ENCODE measurements at regions not wholly inside any gene's neighbourhood (a gene's known extent, or its start where the extent isn't known, plus 50 kb on each side); places are given as distances from the start of the nearest gene placed in this dataset.

GRCh38 chr6:74654296-74654695, 551.6 kb downstream of the COL12A1 start:
- no peaks in the 10 kb centered on the region for H3K27me3 Mint-ChIP-seq (ENCODE audit: low read depth, unreplicated experiment)

GRCh38 chr6:74651948-74652842, 553.7 kb downstream of the COL12A1 start:
- no peak overlapping the region for H3K4me2 ChIP-seq (ENCODE audit: low read length)
- H3K4me3 Mint-ChIP-seq (ENCODE audit: unreplicated experiment), result no peak overlapping the region
- FAIRE-seq, result no peak

More at GRCh38 chr6:74654296-74654695, 551.6 kb downstream of the COL12A1 start:
- no peak for DNase-seq (ENCODE audit: low read depth)
- Histone ChIP-seq H2AFZ (ENCODE audit: low read depth, low read length) (no peak overlapping the region), H3K27ac (ENCODE audit: low read depth, low read length) (no peak overlapping the region), H3K9ac (ENCODE audit: low read length) (no peak overlapping the region), H3K4me3 (ENCODE audit: insufficient read depth, low read depth, low read length) (no peak overlapping the region), H4K20me1 (ENCODE audit: insufficient read depth, low read length) (no peaks in the 10 kb centered on the region), H3K36me3 (ENCODE audit: insufficient read depth, low read length) (no peaks in the 10 kb centered on the region), H3K9me3 (ENCODE audit: insufficient read depth, low read depth, low read length) (no peaks in the 10 kb centered on the region), H3K79me2 (ENCODE audit: insufficient read depth, low read length) (no peaks in the 10 kb centered on the region), H3K4me2 (ENCODE audit: low read length) (no peak overlapping the region), H3K27me3 (ENCODE audit: insufficient read depth, low read length) (no peaks in the 10 kb centered on the region), H3K4me1 (ENCODE audit: insufficient read depth, low read length) (no peaks in the 10 kb centered on the region)
- Mint-ChIP-seq H3K9me3 (ENCODE audit: unreplicated experiment) (peaks cover 3% of the 10 kb centered on the region), H3K4me1 (ENCODE audit: low read depth, unreplicated experiment) (peaks cover 3% of the 10 kb centered on the region), H3K27ac (ENCODE audit: unreplicated experiment) (no peak overlapping the region), H3K4me3 (ENCODE audit: unreplicated experiment) (no peak overlapping the region), H3K36me3 (ENCODE audit: low read depth, unreplicated experiment) (no peaks in the 10 kb centered on the region)
- TF ChIP-seq EZH2 (IDR thresholded peaks at IDR 0.05; ENCODE audit: insufficient read depth, low read length) (no peak), CTCF (IDR thresholded peaks at IDR 0.05; ENCODE audit: insufficient read depth, low read depth, low read length) (no peak)
- FAIRE-seq, result no peak

GRCh38 chr6:74650668-74651067, 555.2 kb downstream of the COL12A1 start:
- no peak overlapping the region for H3K27ac ChIP-seq (ENCODE audit: low read depth, low read length)
- no peaks in the 10 kb centered on the region for H3K9me3 ChIP-seq (ENCODE audit: insufficient read depth, low read depth, low read length)
- Mint-ChIP-seq H3K9me3 (ENCODE audit: unreplicated experiment) (peaks cover 2% of the 10 kb centered on the region), H3K36me3 (ENCODE audit: low read depth, unreplicated experiment) (no peaks in the 10 kb centered on the region), H3K27me3 (ENCODE audit: low read depth, unreplicated experiment) (no peaks in the 10 kb centered on the region), H3K4me1 (ENCODE audit: low read depth, unreplicated experiment) (no peaks in the 10 kb centered on the region), H3K4me3 (ENCODE audit: unreplicated experiment) (no peak overlapping the region), H3K27ac (ENCODE audit: unreplicated experiment) (no peak overlapping the region)
- H2AFZ ChIP-seq (ENCODE audit: low read depth, low read length), result no peak overlapping the region
- H4K20me1 ChIP-seq (ENCODE audit: insufficient read depth, low read length), result no peaks in the 10 kb centered on the region
- H3K4me2 ChIP-seq (ENCODE audit: low read length), result no peak overlapping the region
- H3K79me2 ChIP-seq (ENCODE audit: insufficient read depth, low read length), result no peaks in the 10 kb centered on the region
- no peaks in the 10 kb centered on the region for H3K4me1 ChIP-seq (ENCODE audit: insufficient read depth, low read length)
- FAIRE-seq (no peak), DNase-seq (ENCODE audit: low read depth) (no peak)
- H3K36me3 ChIP-seq (ENCODE audit: insufficient read depth, low read length), result no peaks in the 10 kb centered on the region
- no peak for TF ChIP-seq EZH2 (IDR thresholded peaks at IDR 0.05; ENCODE audit: insufficient read depth, low read length)
- TF ChIP-seq CTCF (IDR thresholded peaks at IDR 0.05; ENCODE audit: insufficient read depth, low read depth, low read length), result no peak
- H3K9ac ChIP-seq (ENCODE audit: low read length), result no peak overlapping the region
- no peak overlapping the region for H3K4me3 ChIP-seq (ENCODE audit: insufficient read depth, low read depth, low read length)
- no peaks in the 10 kb centered on the region for H3K27me3 ChIP-seq (ENCODE audit: insufficient read depth, low read length)

More at GRCh38 chr6:74651948-74652842, 553.7 kb downstream of the COL12A1 start:
- Histone ChIP-seq H3K4me3 (ENCODE audit: insufficient read depth, low read depth, low read length) (no peak overlapping the region), H3K4me1 (ENCODE audit: insufficient read depth, low read length) (no peaks in the 10 kb centered on the region), H3K36me3 (ENCODE audit: insufficient read depth, low read length) (no peaks in the 10 kb centered on the region), H3K27ac (ENCODE audit: low read depth, low read length) (no peak overlapping the region), H3K9ac (ENCODE audit: low read length) (no peak overlapping the region), H3K9me3 (ENCODE audit: insufficient read depth, low read depth, low read length) (no peaks in the 10 kb centered on the region), H3K79me2 (ENCODE audit: insufficient read depth, low read length) (no peaks in the 10 kb centered on the region), H3K27me3 (ENCODE audit: insufficient read depth, low read length) (no peaks in the 10 kb centered on the region), H4K20me1 (ENCODE audit: insufficient read depth, low read length) (no peaks in the 10 kb centered on the region), H2AFZ (ENCODE audit: low read depth, low read length) (no peak overlapping the region)
- Mint-ChIP-seq H3K36me3 (ENCODE audit: low read depth, unreplicated experiment) (no peaks in the 10 kb centered on the region), H3K27ac (ENCODE audit: unreplicated experiment) (no peak overlapping the region), H3K4me1 (ENCODE audit: low read depth, unreplicated experiment) (peaks cover 3% of the 10 kb centered on the region), H3K9me3 (ENCODE audit: unreplicated experiment) (peaks cover 2% of the 10 kb centered on the region), H3K27me3 (ENCODE audit: low read depth, unreplicated experiment) (no peaks in the 10 kb centered on the region)
- peak; percentile 17 for DNase-seq (ENCODE audit: low read depth)
- TF ChIP-seq EZH2 (IDR thresholded peaks at IDR 0.05; ENCODE audit: insufficient read depth, low read length), result no peak

All from astrocyte (in vitro differentiated cells and primary cell).